ENCODE measurements at regions not wholly inside any gene's neighbourhood (a gene's known extent, or its start where the extent isn't known, plus 50 kb on each side); places are given as distances from the start of the nearest gene placed in this dataset.

DNA sequence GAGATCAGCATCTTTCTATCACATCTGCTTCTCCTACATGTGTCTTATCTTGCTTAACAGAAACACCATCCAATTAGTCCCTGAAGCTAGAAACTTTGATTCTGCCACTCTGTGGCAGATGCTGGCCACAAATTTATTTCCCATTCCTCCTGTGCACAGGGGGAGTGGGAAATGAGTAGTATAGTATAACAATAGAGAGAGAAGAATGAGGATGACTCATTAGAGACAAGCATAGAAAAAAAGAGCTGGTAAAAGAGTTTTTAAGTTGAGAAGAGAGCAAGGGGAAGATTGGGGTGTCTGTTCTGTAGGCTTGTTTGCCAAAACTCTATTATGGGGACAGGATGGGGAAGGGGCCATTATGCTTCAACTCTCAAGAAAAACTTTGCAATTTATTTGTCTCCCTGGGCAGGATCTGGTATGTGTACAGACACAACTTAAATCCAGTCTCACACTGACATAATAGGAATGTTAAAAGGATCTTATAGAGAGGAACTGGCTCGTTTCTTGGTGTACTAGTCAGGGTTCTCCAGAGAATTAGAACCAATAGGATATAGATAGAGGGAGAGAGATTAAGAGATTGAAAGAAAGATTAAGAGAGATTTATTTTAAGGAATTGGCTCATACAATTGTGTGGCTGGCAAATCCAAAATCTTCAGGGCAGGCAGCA is 142.6 kb upstream of the CPSF6 start:
- DNase-seq (ENCODE audit: low spot score) = no peak

DNA sequence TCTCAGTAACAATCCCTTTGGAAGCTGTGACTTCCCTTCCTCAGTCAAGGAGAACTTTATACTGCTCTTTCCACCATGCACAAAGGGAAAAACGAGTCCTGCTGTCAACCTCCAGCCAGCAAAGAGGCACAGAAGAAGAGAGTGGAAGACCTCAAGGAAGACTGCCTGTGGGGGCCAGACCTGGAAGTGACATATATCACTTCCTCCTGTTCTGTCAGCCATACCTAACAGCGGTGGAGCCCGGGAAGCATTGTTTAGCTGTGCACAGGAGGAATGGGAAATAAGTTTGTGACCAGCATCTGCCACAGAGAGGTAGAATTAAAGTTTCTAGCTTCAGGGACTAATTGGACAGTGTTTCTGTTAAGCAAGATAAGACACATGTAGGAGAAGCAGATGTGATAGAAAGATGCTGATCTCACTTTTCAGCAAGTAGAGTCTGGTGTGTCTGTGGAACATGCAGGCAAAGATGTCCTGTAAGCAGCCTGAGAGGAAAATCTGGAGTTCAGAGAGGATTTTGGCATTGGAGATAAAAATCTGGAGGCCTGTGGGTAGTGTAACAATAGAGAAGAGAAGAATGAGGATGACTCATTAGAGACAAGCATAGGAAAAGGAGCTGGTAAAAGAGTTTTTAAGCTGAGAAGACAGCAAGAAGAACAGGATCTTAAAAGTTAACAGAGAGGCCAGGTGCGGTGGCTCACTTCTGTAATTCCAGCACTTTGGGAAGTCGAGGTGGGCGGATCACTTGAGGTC is 141.6 kb upstream of the CPSF6 start:
- DNase-seq (ENCODE audit: low spot score) = no peak

DNA sequence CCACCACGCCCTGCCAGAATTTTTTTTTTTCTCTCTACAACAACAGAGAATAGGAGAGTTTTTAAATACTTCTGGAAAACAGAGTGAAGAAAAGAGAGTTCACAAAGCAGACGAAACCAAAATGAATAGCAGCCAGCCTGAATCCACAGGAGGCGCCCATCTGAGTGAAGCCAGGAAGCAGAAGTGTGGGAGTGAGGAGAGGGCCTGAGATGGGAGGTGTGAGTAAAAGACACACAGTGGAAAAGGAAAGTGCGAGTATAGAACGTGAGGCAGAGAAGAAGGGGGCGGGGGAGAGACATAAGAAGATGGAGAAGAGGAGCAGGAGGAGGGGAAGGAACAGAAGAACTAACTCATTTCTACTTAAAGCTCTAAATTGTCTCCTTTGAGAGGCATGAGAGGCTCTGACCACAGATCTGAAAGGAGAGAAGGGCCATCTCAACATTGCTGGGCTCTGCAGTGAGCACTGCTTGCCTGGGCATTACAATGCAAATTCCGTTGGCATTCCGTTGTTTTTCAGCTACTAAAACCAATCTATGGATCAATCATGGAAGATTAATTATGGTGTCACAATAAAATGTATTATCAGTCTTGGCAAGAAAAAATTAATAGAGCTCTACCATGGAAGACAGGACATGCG is 140.1 kb upstream of the CPSF6 start:
- DNase-seq (ENCODE audit: low spot score) = no peak

DNA sequence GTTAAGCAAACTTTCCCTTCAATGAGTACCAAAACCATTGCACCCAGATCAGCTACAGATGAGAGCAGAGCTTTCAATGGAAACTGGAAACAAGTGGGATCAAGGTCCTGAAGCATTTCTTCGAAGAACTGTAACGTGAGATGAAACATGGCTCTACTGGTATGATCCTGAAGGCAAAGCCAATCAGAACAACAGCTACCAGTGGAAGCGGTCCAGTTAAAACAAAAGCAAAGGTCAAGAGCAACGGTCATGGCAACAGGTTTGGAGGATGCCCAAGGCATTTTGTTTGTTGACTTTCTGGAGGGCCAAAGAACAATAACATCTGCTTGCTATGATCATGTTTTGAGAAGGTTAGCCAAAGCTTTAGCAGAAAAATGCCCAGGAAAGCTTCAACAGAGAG is 137.9 kb upstream of the CPSF6 start:
- no peak for DNase-seq (ENCODE audit: low spot score)

DNA sequence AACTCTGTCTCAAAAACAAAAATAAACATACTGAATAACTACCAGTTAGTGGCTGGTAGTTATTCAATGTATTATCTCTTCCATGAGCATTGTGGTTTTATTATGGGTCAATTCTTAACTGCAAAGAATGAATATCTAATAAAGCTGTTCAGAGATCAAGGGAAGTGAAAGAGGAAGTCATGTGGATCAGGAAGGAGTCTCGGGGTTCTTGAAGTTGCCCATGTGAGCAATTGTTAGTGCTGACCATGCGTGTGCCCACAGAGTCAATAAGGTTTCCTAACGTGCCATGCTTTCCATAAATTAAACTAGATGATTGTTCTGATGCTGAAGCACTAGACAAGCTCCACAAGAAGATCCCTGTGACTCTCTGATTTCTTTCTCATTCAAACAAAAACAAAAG is 136.5 kb upstream of the CPSF6 start:
- no peak for DNase-seq (ENCODE audit: low spot score)

DNA sequence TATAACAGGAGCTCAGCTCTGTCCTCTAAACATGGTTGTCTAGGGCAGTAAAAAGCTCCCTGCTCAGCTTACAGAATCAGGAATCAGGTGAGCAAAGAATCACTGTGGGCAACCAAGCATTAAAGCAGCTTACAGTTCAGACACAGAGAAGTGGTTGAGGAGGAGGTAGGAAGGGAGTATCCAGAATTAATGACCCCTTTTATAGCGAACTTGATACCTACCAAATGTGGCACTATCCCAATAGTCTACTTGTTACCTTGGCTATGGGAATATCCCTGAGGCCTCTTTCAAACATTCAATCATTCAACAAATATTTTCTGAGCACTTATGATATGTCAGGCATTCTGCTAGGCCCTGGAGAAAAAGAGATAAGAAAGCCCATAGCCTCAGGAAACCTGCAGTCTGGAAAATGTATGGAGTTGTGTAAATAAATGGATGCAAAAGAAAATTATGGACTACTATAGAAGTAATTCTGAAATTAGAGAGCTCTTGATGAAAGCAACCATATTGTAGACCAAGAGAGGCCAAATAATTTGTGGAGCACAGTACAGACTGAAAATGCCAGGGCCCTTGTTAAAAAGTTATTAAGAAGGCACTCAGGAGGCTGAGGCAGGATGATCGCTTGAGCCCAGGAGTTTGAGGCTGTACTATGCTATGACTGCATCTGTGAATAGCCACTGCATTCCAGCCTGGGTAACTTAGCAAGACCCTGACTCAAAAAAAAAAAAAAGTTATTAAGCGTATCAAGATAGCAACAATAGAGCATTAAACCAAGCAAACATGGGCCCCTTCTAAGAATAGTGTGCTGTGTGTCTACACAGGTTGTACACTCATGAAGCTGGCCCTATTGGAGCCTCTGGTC is 134.0 kb upstream of the CPSF6 start:
- no peak for DNase-seq (ENCODE audit: low spot score)

DNA sequence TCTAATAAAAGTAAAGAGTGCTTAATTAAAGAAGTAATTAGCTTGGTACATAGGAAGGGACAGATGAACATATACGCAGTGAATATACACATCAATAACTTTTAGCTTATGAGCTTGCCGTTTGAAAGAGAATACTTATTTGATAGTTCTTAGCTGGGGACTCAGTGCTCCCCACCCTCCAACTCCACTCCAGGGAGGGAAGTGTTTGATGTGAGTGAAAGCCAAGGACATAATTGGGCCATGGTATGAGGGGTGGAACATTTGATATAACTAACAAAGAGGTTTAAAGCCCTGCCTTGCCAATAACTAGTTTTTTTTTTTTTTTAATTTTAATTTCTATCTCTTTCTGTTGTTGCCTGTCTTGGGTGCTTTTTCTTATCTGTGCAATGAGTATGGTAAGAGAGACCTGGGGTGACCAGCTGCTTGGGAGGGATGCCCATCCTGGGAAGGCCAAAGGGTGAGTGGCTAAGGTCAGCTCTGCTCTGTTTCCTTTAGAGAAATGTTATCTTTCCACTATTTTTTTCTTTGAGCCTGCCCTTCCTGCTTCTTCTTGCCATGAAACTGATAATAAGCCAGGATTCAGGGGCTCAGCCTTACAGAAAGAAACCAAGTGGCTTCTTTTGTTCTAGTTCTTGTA is 132.8 kb upstream of the CPSF6 start:
- no peak for DNase-seq (ENCODE audit: low spot score)

DNA sequence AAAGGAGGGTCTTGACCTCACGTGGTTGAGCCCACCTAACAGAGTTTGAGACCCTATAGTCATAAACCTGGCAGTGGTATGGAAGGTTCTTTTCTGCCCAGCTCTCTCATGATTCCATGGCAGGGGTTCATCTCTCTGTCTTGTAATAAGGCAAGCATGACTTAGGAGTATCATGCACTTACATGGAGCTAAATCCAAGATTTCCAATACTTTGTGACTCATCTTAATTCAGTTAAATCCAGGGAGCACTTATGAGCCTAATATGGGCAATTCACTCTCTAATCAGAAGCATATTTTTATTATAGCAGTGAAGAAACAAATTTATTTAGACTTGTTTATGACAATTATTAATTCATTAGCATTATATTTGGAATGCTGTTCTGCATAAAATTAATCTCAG is 131.8 kb upstream of the CPSF6 start:
- DNase-seq (ENCODE audit: low spot score) = no peak

DNA sequence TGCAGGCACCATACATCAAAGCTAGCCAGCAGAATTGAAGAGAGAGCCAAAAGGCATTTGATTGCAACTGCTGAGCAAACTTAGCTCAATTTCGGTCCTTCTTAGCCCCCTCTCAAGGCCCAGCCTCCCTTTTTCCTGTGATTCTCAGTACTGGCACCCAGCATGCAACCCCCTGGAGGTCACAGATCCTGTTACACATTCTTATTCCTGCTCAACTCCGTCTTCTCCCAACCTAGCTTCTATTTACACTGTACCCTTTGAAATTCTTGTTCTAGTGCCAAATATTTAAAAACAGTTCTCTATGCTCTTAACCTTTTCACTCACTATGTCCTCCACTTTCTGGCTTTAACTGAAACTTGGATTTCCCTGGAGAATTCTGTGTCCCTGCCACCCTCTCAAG is 131.3 kb upstream of the CPSF6 start:
- no peak for DNase-seq (ENCODE audit: low spot score)

DNA sequence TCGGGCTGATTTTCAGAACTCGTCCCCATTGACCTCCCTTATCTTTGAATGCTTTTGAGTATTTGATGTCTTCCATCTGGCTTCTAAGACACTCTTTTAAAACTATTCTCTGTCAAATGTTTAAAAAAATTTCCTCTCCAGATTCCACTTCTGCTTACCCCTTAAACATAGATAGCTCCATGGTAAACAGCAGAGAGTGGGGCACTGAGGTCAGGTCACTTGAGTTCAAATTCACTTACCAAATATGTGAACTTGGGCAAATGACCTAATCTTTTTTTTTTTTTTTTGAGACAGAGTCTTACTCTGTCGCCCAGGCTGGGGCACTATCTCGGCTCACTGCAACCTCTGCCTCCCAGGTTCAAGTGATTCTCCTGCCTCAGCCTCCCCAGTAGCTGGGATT is 126.8 kb upstream of the CPSF6 start:
- DNase-seq (ENCODE audit: low spot score) = no peak

DNA sequence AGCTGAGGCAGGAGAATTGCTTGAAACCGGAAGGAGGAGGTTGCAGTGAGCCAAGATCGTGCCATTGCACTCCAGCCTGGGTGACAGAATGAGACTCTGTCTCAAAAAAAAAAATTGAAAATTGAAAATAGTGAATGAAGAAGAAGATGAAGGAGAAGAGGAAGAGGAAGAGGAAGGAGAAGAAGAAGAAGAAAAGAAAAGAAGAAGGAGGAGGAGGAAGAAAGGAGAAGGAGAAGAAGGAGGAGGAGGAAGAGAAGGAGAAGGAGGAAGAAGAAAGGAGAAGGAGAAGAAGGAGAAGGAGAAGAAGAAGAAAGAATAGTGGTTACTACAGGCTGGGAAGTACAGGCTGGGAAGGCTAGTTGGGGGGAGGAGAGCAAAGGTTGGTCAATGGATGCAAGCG is 124.3 kb upstream of the CPSF6 start:
- DNase-seq (ENCODE audit: low spot score) = no peak

DNA sequence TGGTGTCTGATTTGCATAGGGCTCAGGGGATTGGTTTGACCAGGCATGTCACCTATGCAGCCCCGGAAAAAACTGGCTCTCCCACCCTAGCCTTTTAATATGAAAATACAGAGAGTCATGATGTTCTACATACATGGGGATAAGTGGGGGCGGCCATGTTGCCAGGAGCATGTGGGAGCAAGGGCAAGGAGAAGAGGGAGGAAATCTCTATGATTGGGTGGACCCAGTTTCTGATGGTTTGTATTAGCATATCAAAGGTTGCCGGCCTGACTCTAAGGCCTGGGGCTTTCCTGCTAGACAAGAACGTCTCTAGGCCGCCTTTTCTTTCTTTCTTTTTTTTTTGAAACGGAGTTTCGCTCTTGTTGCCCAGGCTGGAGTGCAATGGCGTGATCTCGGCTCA is 123.4 kb upstream of the CPSF6 start:
- DNase-seq (ENCODE audit: low spot score) = no peak

DNA sequence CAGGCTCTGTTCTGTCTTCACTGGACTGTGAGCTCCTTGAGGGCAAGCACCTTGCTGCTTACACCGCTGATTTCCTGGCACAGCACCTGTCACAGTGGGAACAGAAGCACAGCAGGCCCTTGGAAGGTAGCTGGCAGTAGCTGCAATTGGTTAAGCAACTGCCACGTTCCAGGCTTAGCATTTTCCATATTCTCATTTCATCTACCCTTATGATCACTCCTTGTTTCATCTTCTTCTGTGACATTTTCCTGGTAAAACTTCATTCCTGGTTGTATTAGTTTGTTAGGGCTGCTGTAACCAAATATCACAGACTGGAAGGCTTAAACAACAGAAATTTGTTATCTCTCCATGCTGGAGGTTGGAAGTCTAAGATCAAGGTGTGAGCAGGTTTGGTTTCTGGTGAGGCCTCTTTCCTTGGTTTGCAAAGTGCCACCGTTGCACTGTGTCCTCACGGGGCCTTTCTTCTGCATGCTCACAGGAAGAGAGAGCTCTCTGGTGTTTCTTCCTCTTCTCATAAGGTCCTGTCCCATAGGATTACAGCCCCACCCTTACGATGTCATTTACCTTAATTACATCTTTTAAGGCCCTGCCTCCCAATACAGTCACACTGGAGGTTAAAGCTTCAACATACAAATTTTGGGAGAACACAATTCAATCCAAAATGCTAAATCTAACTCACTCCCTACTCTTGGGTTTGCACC is 121.7 kb upstream of the CPSF6 start:
- no peak for DNase-seq (ENCODE audit: low spot score)

DNA sequence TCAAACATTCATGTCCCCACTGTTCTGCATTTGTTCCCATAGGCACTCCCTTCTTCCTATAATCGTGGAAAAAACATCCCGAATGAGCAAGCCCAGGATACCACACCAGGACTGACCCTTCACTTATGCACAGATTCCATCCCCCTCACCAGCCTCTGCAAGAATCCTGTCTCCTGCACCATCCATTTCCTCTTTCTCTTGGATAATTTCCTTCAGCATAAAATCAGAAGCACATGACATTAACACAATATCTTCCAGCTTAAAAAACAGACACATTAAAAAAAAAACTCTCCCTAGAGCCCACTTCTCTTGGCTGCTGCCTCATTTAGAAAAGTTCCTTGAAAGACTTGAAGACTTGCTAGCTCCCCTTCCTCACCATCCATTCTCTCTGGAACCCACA is 120.9 kb upstream of the CPSF6 start:
- DNase-seq (ENCODE audit: low spot score) = no peak

DNA sequence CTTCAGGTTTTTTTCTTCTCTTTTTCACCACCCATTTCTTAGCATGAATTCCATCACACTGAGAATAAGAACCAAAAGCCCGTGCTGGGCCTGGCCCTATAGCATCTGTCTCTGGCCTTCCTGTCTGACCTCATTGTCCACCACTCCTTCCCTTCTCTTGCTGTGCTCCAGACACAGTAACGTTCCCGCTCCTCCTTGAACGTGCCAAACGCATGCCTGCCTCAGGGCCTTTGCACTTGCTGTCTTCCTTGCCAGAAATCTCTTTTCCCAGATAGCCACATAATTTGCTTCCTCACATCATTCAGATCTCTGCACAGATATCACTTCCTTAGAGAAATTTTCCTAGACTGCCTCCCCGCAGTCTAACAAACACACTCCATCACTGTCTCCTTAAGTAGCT is 119.6 kb upstream of the CPSF6 start:
- no peak for DNase-seq (ENCODE audit: low spot score)

DNA sequence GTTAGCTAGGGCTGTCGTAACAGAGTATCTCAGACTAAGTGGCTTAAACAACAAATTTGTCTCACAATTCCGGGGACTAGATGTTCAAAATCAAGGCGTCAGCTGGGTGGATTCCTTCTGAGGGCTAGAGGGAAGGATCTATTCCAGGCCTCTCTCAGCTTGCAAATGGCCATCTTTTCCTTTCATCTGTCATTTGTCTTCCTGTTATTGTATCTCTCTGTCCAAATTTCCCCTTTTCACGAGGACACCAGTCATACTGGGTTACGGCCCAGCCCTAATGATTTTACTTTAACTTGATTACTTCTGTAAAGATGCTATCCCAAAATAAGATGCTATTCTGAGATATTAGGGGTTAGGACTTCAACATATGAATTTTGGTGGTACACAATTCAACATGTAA is 119.0 kb upstream of the CPSF6 start:
- no peak for DNase-seq (ENCODE audit: low spot score)

DNA sequence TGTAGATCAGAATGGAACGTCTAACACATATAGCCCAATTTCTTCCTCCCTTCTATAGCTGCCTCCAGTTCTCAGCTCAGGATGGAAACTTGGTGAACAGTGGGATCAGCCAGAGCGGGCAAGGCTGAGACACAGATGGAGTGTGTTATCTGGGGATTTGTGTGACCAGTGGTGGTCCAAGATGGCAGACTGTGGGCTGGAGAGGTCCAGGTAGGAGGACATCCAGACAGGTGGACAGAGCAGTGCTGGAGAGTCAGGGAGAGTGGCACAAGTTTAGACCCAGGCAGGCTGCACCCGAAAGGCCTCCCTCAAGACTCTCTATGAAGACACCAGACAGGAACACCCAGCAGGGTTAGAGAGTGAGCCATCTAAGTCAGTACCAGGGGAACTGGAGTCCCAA is 116.1 kb upstream of the CPSF6 start:
- DNase-seq (ENCODE audit: low spot score) = no peak

DNA sequence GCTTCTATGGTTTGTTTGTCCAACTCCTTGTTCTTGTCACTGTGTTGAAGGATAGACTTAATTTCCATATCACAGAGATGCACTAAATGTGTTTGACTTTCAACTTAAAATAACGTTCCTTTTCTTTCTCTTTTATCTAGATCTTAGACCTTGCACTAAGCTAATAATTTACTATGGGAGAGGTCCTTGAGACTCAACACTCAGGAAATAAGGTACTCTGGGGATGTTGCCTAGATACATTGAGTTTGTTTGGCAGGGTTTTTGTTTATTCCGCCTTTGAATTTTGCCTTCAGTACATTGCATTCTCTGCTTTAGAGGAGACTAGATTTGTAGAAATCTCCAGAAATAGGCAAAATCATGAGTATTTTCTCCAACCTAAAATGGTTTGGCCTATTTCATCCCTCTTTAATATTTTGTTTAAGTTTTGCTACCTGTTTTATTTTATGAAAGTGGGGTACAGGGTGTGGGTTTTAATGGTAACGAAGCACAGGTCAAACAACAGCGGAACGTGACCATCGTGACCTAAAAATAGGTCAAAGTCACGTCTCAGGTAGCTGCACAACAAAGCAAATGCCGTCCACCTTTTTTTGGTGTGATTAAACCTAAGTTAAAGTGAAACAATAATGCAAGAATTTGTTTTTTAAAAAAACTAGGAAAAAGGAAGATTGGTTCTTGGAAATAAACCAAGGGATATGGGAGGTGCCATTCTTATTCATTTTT is 115.3 kb upstream of the CPSF6 start:
- no peak for DNase-seq (ENCODE audit: low spot score)

DNA sequence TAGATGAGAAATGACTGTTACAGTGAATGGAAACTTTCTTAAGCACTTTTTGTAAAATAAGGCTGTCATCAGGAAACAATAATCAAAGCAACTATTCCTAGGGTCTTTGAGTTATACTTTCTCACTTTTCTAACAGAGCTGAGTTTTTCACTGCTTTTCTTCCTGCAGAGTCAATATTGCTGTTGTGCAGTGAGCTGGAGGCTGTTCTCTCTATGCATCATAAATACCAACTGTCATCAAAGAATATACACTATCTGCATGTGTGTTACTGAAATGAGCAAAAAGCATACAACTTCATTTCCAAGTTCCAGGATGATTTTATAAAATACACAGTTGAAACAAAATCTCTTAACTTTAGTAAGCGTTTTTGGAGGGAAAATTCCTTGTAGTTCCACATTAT is 110.4 kb upstream of the CPSF6 start:
- no peak for DNase-seq (ENCODE audit: low spot score)

DNA sequence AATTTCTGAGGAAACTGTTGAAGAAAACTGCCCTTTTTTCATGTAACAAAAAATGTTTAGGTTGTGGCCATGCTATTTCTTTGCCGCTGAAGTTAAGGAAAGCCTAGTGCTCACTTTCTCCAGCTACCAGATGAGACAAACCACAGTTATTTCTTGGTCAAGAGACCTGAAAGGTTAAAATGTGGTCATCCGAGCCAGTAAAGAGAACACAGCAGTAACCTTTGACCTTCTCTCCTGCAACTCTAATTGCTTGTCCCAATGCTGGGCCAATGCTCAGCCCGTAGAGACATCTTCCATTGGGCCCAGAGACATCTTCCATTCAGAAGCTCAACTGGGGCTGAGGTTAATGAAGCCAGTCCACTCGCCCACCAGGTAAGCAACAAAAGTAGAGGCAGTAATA is 109.8 kb upstream of the CPSF6 start:
- no peak for DNase-seq (ENCODE audit: low spot score)

DNA sequence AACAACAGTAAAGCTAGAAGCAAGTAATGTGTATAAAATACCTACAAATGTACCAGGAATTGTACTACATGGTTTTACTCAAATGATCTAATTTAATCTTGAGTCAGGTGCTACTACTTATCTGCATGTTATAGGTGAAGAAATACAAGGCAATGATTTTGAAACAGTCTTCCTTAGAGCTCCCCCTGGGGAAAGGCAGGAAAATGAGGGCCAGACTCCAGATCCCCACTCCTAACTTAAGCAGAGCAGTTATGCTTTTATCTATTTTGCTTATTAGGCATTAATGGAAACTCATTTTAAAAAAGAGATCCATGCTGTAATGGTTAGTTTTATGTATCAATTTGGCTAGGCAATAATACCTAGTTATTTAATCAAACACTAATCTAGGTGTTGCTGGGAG is 109.3 kb upstream of the CPSF6 start:
- DNase-seq (ENCODE audit: low spot score) = no peak

All from left forelimb (tissue), 1 donor.